HEK293 (cell line): ENCODE measurements at regions not wholly inside any gene's neighbourhood (a gene's known extent, or its start where the extent isn't known, plus 50 kb on each side); places are given as distances from the start of the nearest gene placed in this dataset.

ENCODE experiments used
- CTCF ChIA-PET: fragments of 350-600 bp; formaldehyde crosslinking; extraction: SDS; loops from one replicate; lab custom pipeline; 2021; ENCODE audit warnings: antibody characterized with exemption; lab: Yijun Ruan, JAX
- POLR2A ChIA-PET: fragments of 300-600 bp; formaldehyde crosslinking; extraction: SDS; loops from one replicate; lab custom pipeline; 2020; ENCODE audit warnings: antibody characterized with exemption, inconsistent platforms; lab: Yijun Ruan, JAX
- H3K27ac ChIP-seq: fragments of 200-500 bp; sonication (Bioruptor generic); 2 replicates; pipeline ENCODE4 v1.5.1; 2014; ENCODE audit warnings: low read depth, low read length, control low read depth, inconsistent platforms; ENCODE audit errors: extremely low read depth
- H3K36me3 ChIP-seq, 2 experiments: fragments of 200-500 bp in 1 of 2; sonication (Bioruptor generic) in 1 of 2; 1 replicate in 1 of 2; 2 replicates in 1 of 2; pipeline ENCODE4 v1.5.1; 2014 to 2017; ENCODE audit warnings: inconsistent platforms in 2 of 2, low read length in 2 of 2; ENCODE audit not compliant: control insufficient read depth in 2 of 2, insufficient read depth in 1 of 2
- H3K4me1 ChIP-seq: fragments of 200-500 bp; sonication (Bioruptor generic); 2 replicates; pipeline ENCODE4 v1.5.1; 2014; ENCODE audit warnings: mild to moderate bottlenecking, low read length, inconsistent platforms; ENCODE audit not compliant: control insufficient read depth, insufficient read depth
- H3K4me3 ChIP-seq: 2 replicates; pipeline ENCODE4 v1.5.1; 2011; ENCODE audit warnings: low read depth, mild to moderate bottlenecking, control low read depth, low read length, moderate library complexity
- H3K9me3 ChIP-seq: fragments of 200-500 bp; sonication (Bioruptor generic); 2 replicates; pipeline ENCODE4 v1.5.1; 2014; ENCODE audit warnings: low read depth, low read length, inconsistent platforms; ENCODE audit not compliant: control insufficient read depth, insufficient read depth
- BCL6B ChIP-seq: fragments of 450-650 bp; formaldehyde crosslinking; IDR thresholded peaks from 2 replicates; pipeline ENCODE4 v1.5.1; 2017; ENCODE audit warnings: missing biosample characterization, missing genetic modification characterization
- KLF1 ChIP-seq: fragments of 450-650 bp; formaldehyde crosslinking; IDR thresholded peaks from 2 replicates; pipeline ENCODE4 v1.5.1; 2016; ENCODE audit warnings: missing biosample characterization, missing genetic modification characterization
- KLF16 ChIP-seq: fragments of 450-650 bp; formaldehyde crosslinking; IDR thresholded peaks from 2 replicates; pipeline ENCODE4 v1.5.1; 2017; ENCODE audit warnings: missing biosample characterization, missing genetic modification characterization
- PRDM4 ChIP-seq: fragments of 450-650 bp; formaldehyde crosslinking; IDR thresholded peaks from 2 replicates; pipeline ENCODE4 v1.5.1; 2017; ENCODE audit warnings: missing biosample characterization, missing genetic modification characterization
- SALL2 ChIP-seq: fragments of 450-650 bp; formaldehyde crosslinking; IDR thresholded peaks from 2 replicates; pipeline ENCODE4 v1.5.0; 2017; ENCODE audit warnings: missing biosample characterization, mild to moderate bottlenecking, missing genetic modification characterization, borderline replicate concordance
- SP3 ChIP-seq: fragments of 450-650 bp; formaldehyde crosslinking; IDR thresholded peaks from 2 replicates; pipeline ENCODE4 v1.5.1; 2016; ENCODE audit warnings: missing biosample characterization, missing genetic modification characterization
- ZBTB26 ChIP-seq: fragments of 450-650 bp; formaldehyde crosslinking; optimal IDR thresholded peaks from 2 replicates; pipeline ENCODE3; 2016; ENCODE audit warnings: missing biosample characterization, mild to moderate bottlenecking, missing genetic modification characterization
- ZBTB6 ChIP-seq: fragments of 450-650 bp; formaldehyde crosslinking; IDR thresholded peaks from 2 replicates; pipeline ENCODE4 v1.5.1; 2017; ENCODE audit warnings: missing biosample characterization, missing genetic modification characterization
- ZFP41 ChIP-seq: fragments of 450-650 bp; formaldehyde crosslinking; IDR thresholded peaks from 2 replicates; pipeline ENCODE4 v1.5.1; 2016; ENCODE audit warnings: missing biosample characterization, missing genetic modification characterization, borderline replicate concordance
- ZIC2 ChIP-seq: fragments of 450-650 bp; formaldehyde crosslinking; IDR thresholded peaks from 2 replicates; pipeline ENCODE4 v1.5.1; 2016; ENCODE audit warnings: missing biosample characterization, missing genetic modification characterization
- ZNF121 ChIP-seq: fragments of 450-650 bp; formaldehyde crosslinking; IDR thresholded peaks from 2 replicates; pipeline ENCODE4 v1.5.1; 2016; ENCODE audit warnings: missing biosample characterization, missing genetic modification characterization
- ZNF140 ChIP-seq: fragments of 450-650 bp; formaldehyde crosslinking; IDR thresholded peaks from 2 replicates; pipeline ENCODE4 v1.5.1; 2016; ENCODE audit warnings: missing biosample characterization, missing genetic modification characterization
- ZNF292 ChIP-seq: fragments of 450-650 bp; formaldehyde crosslinking; IDR thresholded peaks from 2 replicates; pipeline ENCODE4 v1.5.1; 2016; ENCODE audit warnings: low read depth, missing biosample characterization, missing genetic modification characterization, borderline replicate concordance
- ZNF350 ChIP-seq: fragments of 450-650 bp; formaldehyde crosslinking; IDR thresholded peaks from 2 replicates; pipeline ENCODE4 v1.5.0; 2017; ENCODE audit warnings: missing biosample characterization, mild to moderate bottlenecking, missing genetic modification characterization
- ZNF391 ChIP-seq: fragments of 450-650 bp; formaldehyde crosslinking; IDR thresholded peaks from 2 replicates; pipeline ENCODE4 v1.5.1; 2016; ENCODE audit warnings: low read depth, missing biosample characterization, missing genetic modification characterization, borderline replicate concordance
- ZNF514 ChIP-seq: fragments of 450-650 bp; formaldehyde crosslinking; IDR thresholded peaks from 2 replicates; pipeline ENCODE4 v1.5.1; 2016; ENCODE audit warnings: missing biosample characterization, missing genetic modification characterization
- ZNF529 ChIP-seq: fragments of 450-650 bp; formaldehyde crosslinking; IDR thresholded peaks from 2 replicates; pipeline ENCODE4 v1.5.1; 2017; ENCODE audit warnings: missing genetic modification characterization, missing biosample characterization; ENCODE audit not compliant: insufficient replicate concordance
- ZNF561 ChIP-seq: fragments of 450-650 bp; IDR thresholded peaks from 2 replicates; pipeline ENCODE4 v1.5.1; 2018; ENCODE audit warnings: missing biosample characterization, missing genetic modification characterization, borderline replicate concordance
- ZNF596 ChIP-seq: fragments of 450-650 bp; IDR thresholded peaks from 2 replicates; pipeline ENCODE4 v1.5.0; 2018; ENCODE audit warnings: missing biosample characterization, mild to moderate bottlenecking, missing genetic modification characterization, moderate library complexity
- ZNF610 ChIP-seq: fragments of 450-650 bp; formaldehyde crosslinking; IDR thresholded peaks from 2 replicates; pipeline ENCODE4 v1.5.1; 2016; ENCODE audit warnings: missing biosample characterization, missing genetic modification characterization, borderline replicate concordance
- ZNF660 ChIP-seq: fragments of 450-650 bp; IDR thresholded peaks from 2 replicates; pipeline ENCODE4 v1.5.1; 2018; ENCODE audit warnings: missing biosample characterization, mild to moderate bottlenecking, missing genetic modification characterization
- ZNF830 ChIP-seq: fragments of 450-650 bp; IDR thresholded peaks from 2 replicates; pipeline ENCODE4 v1.5.0; 2018; ENCODE audit warnings: missing biosample characterization, missing genetic modification characterization, low read depth, mild to moderate bottlenecking, moderate library complexity
- ZNF837 ChIP-seq: fragments of 450-650 bp; formaldehyde crosslinking; IDR thresholded peaks from 2 replicates; pipeline ENCODE4 v1.5.1; 2016; ENCODE audit warnings: missing biosample characterization, missing genetic modification characterization
- ZNF843 ChIP-seq: fragments of 450-650 bp; formaldehyde crosslinking; IDR thresholded peaks from 2 replicates; pipeline ENCODE4 v1.5.1; 2016; ENCODE audit warnings: missing biosample characterization, missing genetic modification characterization

- CTCF ChIA-PET = interaction anchor here (1.3 to 2.7 kb wide), 2 partner anchors 18 to 362 kb away, joined by 3 to 14 read pairs; no protein-coding TSS in a partner anchor
- Histone ChIP-seq H3K4me1 (no peaks in the 10 kb centered on the region), H3K4me3 (no peak overlapping the region), H3K27ac (no peak overlapping the region), H3K9me3 (no peaks in the 10 kb centered on the region), H3K36me3 (no peaks in the 10 kb centered on the region)
- POLR2A ChIA-PET = interaction anchor here (0.5 kb wide), 1 partner anchor 973 kb away, joined by 4 read pairs; no protein-coding TSS in a partner anchor
- 0 out of 2 replicates have a peak, but pooled peaks have one; percentile 15 for TF ChIP-seq ZIC2 (tag by site-specific recombination)
- no peak for TF ChIP-seq SALL2 (tag by site-specific recombination)
Observed at GRCh38 chr18:51639541-51639940, 442.1 kb upstream of the MEX3C start.

- POLR2A ChIA-PET = no interaction called here
- CTCF ChIA-PET = interaction anchor here (0.5 to 0.6 kb wide), 2 partner anchors 19 to 23 kb away, joined by 3 read pairs; no protein-coding TSS in a partner anchor
- H3K27ac ChIP-seq = no peak overlapping the region
Observed at GRCh38 chr18:51643483-51643882, 446.0 kb upstream of the MEX3C start.

GRCh38 chr18:51645607-51646006 is 448.1 kb upstream of the MEX3C start:
- POLR2A ChIA-PET = interaction anchor here (0.5 kb wide), 1 partner anchor 21 kb away, joined by 7 read pairs; no protein-coding TSS in a partner anchor
- Histone ChIP-seq H3K27ac (no peak overlapping the region), H3K4me3 (no peak overlapping the region), H3K36me3 (no peaks in the 10 kb centered on the region), H3K4me1 (no peaks in the 10 kb centered on the region), H3K9me3 (no peaks in the 10 kb centered on the region)
- CTCF ChIA-PET = no interaction called here
- TF ChIP-seq ZFP41 (no peak), SP3 (tag by site-specific recombination) (no peak), ZNF610 (no peak), ZNF561 (tag by site-specific recombination) (no peak), ZNF350 (tag by site-specific recombination) (no peak), ZNF830 (tag by site-specific recombination) (no peak), ZBTB6 (tag by site-specific recombination) (no peak), PRDM4 (tag by site-specific recombination) (no peak), ZNF843 (tag by site-specific recombination) (no peak), ZBTB26 (no peak), ZNF121 (tag by site-specific recombination) (no peak), ZNF660 (tag by site-specific recombination) (no peak), ZNF391 (tag by site-specific recombination) (no peak), ZNF514 (tag by site-specific recombination) (no peak)

More at GRCh38 chr18:51643483-51643882, 446.0 kb upstream of the MEX3C start:
- no peaks in the 10 kb centered on the region for H3K4me1 ChIP-seq
- TF ChIP-seq ZNF292 (tag by site-specific recombination) (no peak), KLF16 (tag by site-specific recombination) (no peak), ZNF837 (tag by site-specific recombination) (no peak), KLF1 (tag by site-specific recombination) (no peak), ZNF596 (tag by site-specific recombination) (no peak), ZNF529 (no peak), BCL6B (tag by site-specific recombination) (no peak), ZFP41 (no peak), ZNF140 (no peak)
- H3K4me3 ChIP-seq = no peak overlapping the region
- H3K9me3 ChIP-seq = no peaks in the 10 kb centered on the region
- no peaks in the 10 kb centered on the region for H3K36me3 ChIP-seq
